C4-2B (cell line): ENCODE measurements at regions not wholly inside any gene's neighbourhood (a gene's known extent, or its start where the extent isn't known, plus 50 kb on each side); places are given as distances from the start of the nearest gene placed in this dataset.

ENCODE experiments used
- ZFX ChIP-seq: fragments of 450-650 bp; IDR thresholded peaks from 2 replicates; pipeline ENCODE4 v1.6.1; 2017
- TF ChIP-seq, protein P1 (sequence below): fragments of 450-650 bp; conservative IDR thresholded peaks from 2 replicates; pipeline ENCODE4 v1.5.1; 2017; ENCODE audit warnings: mild to moderate bottlenecking

DNA sequence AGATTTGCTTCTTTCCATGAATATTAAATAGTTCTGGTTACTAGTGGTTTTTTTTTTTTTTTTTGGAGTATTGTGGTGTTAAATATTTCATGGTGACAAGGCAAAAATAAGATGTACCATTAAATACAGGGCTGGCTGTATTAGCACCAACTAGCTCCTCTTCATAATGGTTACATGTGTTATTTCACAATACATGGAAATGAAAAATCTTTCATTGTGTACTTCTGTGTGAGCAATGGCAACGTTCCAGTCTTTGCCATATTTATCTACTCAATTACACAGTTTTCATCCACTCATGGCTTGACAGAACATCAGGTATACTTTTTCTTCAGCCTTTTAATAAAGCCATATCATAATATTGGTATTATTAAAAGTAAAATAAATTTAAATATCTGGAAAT is 394.7 kb upstream of the GRM3 start:
- TF ChIP-seq, protein P1, sequence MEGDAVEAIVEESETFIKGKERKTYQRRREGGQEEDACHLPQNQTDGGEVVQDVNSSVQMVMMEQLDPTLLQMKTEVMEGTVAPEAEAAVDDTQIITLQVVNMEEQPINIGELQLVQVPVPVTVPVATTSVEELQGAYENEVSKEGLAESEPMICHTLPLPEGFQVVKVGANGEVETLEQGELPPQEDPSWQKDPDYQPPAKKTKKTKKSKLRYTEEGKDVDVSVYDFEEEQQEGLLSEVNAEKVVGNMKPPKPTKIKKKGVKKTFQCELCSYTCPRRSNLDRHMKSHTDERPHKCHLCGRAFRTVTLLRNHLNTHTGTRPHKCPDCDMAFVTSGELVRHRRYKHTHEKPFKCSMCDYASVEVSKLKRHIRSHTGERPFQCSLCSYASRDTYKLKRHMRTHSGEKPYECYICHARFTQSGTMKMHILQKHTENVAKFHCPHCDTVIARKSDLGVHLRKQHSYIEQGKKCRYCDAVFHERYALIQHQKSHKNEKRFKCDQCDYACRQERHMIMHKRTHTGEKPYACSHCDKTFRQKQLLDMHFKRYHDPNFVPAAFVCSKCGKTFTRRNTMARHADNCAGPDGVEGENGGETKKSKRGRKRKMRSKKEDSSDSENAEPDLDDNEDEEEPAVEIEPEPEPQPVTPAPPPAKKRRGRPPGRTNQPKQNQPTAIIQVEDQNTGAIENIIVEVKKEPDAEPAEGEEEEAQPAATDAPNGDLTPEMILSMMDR: no peak
- TF ChIP-seq ZFX: no peak
